Endodermal cell (in vitro differentiated cells): ENCODE measurements at regions not wholly inside any gene's neighbourhood (a gene's known extent, or its start where the extent isn't known, plus 50 kb on each side); places are given as distances from the start of the nearest gene placed in this dataset.
"Not testable (repeated sequence)": the region's sequence is repeated elsewhere in the genome, so short reads cannot be mapped to it uniquely, and the experiment has no call there.

Experiments
- DNase-seq: peaks from one replicate; pipeline ENCODE4 v3.0.0-alpha.2; 2017
- H3K27ac ChIP-seq: 2 replicates; pipeline ENCODE4 v1.5.1; 2013; ENCODE audit warnings: mild to moderate bottlenecking, low read depth, low read length, moderate library complexity
- H3K27me3 ChIP-seq: 2 replicates; pipeline ENCODE4 v1.6.1; 2013; ENCODE audit warnings: mild to moderate bottlenecking, low read length, moderate library complexity; ENCODE audit not compliant: insufficient read depth, control insufficient read depth, poor library complexity, severe bottlenecking
- H3K36me3 ChIP-seq: 2 replicates; pipeline ENCODE4 v1.7.0; 2013; ENCODE audit warnings: mild to moderate bottlenecking, low read length, moderate library complexity; ENCODE audit not compliant: control insufficient read depth, insufficient read depth
- H3K4me1 ChIP-seq: one replicate; pipeline ENCODE4 v1.7.0; 2013; ENCODE audit warnings: low read length; ENCODE audit not compliant: control insufficient read depth, insufficient read depth
- H3K4me3 ChIP-seq: 2 replicates; pipeline ENCODE4 v1.5.1; 2013; ENCODE audit warnings: mild to moderate bottlenecking, low read length, moderate library complexity
- H3K9ac ChIP-seq: 2 replicates; pipeline ENCODE4 v1.6.1; 2013; ENCODE audit warnings: mild to moderate bottlenecking, low read length, moderate library complexity; ENCODE audit not compliant: poor library complexity, severe bottlenecking; ENCODE audit errors: extremely low read depth
- H3K9me3 ChIP-seq: 2 replicates; pipeline ENCODE4 v1.6.1; 2013; ENCODE audit warnings: mild to moderate bottlenecking, low read length, moderate library complexity; ENCODE audit not compliant: control insufficient read depth
- H3K27ac Mint-ChIP-seq: 2 replicates; pipeline ENCODE4 v1.8.0; 2020; ENCODE audit warnings: mixed read lengths
- H3K27me3 Mint-ChIP-seq: 2 replicates; pipeline ENCODE4 v1.8.0; 2021; ENCODE audit warnings: mild to moderate bottlenecking, mixed read lengths; ENCODE audit not compliant: insufficient read depth
- H3K36me3 Mint-ChIP-seq: 2 replicates; pipeline ENCODE4 v1.8.0; 2020; ENCODE audit warnings: low read depth, mixed read lengths
- H3K4me1 Mint-ChIP-seq: 2 replicates; pipeline ENCODE4 v1.8.0; 2020; ENCODE audit warnings: mixed read lengths
- H3K4me3 Mint-ChIP-seq: 2 replicates; pipeline ENCODE4 v1.8.0; 2020; ENCODE audit warnings: mild to moderate bottlenecking, moderate library complexity, mixed read lengths
- H3K9me3 Mint-ChIP-seq: 2 replicates; pipeline ENCODE4 v1.8.0; 2020; ENCODE audit warnings: mild to moderate bottlenecking, mixed read lengths
- CTCF ChIP-seq: fragments of 200-600 bp; sonication (generic); conservative IDR thresholded peaks from 2 replicates; pipeline ENCODE4 v1.5.0; 2021; ENCODE audit warnings: antibody characterized with exemption, mild to moderate bottlenecking
- WGBS, 2 experiments: methylation state at CpG; one replicate each; pipeline versions ENCODE4 v1.1.5 to v1.1.7; 2013; ENCODE audit warnings: missing lambda C conversion rate in 2 of 2, mixed read lengths in 1 of 2; ENCODE audit not compliant: insufficient coverage in 1 of 2, insufficient read length in 1 of 2; 5-methylcytosine and 5-hydroxymethylcytosine counted together

- peaks cover 2% of the 10 kb centered on the region for H3K36me3 Mint-ChIP-seq
These were observed 366.0 kb downstream of the RAB38 start for GRCh38 chr11:87809256-87809655.

GRCh38 chr11:87804176-87804575, 371.1 kb downstream of the RAB38 start:
- Histone ChIP-seq H3K27ac (no peak overlapping the region), H3K36me3 (no peaks in the 10 kb centered on the region), H3K9me3 (peaks cover 6% of the 10 kb centered on the region), H3K4me3 (no peak overlapping the region), H3K27me3 (no peaks in the 10 kb centered on the region), H3K9ac (no peak overlapping the region), H3K4me1 (peaks cover 3% of the 10 kb centered on the region)
- H3K36me3 Mint-ChIP-seq = peaks cover 2% of the 10 kb centered on the region
- H3K4me1 Mint-ChIP-seq = peaks cover 12% of the 10 kb centered on the region
- peak; percentile 31 for TF ChIP-seq CTCF
- DNase-seq = peak; percentile 59
- H3K27ac Mint-ChIP-seq = no peak overlapping the region
- peaks cover 2% of the 10 kb centered on the region for H3K9me3 Mint-ChIP-seq
- no peak overlapping the region for H3K4me3 Mint-ChIP-seq
- no peaks in the 10 kb centered on the region for H3K27me3 Mint-ChIP-seq

More at GRCh38 chr11:87809256-87809655, 366.0 kb downstream of the RAB38 start:
- WGBS, 2 experiments = 96 to 100% methylated on average over 2 of the region's 2 CpGs
- Histone ChIP-seq H3K27me3 (no peaks in the 10 kb centered on the region), H3K9me3 (no peaks in the 10 kb centered on the region), H3K9ac (no peak overlapping the region), H3K36me3 (no peaks in the 10 kb centered on the region), H3K4me1 (no peaks in the 10 kb centered on the region), H3K27ac (no peak overlapping the region), H3K4me3 (no peak overlapping the region)
- Mint-ChIP-seq H3K4me1 (peaks cover 7% of the 10 kb centered on the region), H3K27ac (no peak overlapping the region), H3K4me3 (no peak overlapping the region), H3K27me3 (no peaks in the 10 kb centered on the region), H3K9me3 (peaks cover 2% of the 10 kb centered on the region)
- no peak for DNase-seq
- TF ChIP-seq CTCF = no peak

DNA sequence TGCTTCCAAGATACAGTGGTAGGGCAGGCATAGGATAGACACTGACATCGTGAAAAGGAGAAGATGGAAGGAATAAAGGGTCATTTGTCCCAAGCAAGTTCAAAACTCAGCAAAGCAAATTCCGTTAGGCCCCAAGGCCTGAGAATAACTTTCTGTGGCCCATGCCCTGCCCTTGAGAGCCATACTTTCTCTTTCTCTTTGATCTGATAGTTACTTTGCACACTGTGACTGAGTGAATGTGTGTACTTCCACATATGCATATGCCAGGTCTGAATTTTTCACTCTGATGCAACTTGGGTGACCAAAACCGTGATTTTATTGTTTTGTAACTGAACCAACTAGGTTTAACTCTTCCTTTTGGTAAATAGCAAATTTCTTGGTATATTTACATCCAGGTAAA, 371.5 kb downstream of the RAB38 start:
- H3K9ac ChIP-seq = no peak overlapping the region
- H3K9me3 ChIP-seq = peaks cover 6% of the 10 kb centered on the region
- Mint-ChIP-seq H3K27ac (no peak overlapping the region), H3K4me3 (no peak overlapping the region), H3K27me3 (no peaks in the 10 kb centered on the region), H3K36me3 (peaks cover 2% of the 10 kb centered on the region), H3K9me3 (peaks cover 2% of the 10 kb centered on the region), H3K4me1 (peaks cover 12% of the 10 kb centered on the region)
- no peak for TF ChIP-seq CTCF
- H3K36me3 ChIP-seq = no peaks in the 10 kb centered on the region
- WGBS, 2 experiments = 88 to 93% methylated on average over 3 of the region's 3 CpGs
- no peaks in the 10 kb centered on the region for H3K27me3 ChIP-seq
- H3K4me1 ChIP-seq = peaks cover 3% of the 10 kb centered on the region
- no peak for DNase-seq
- no peak overlapping the region for H3K4me3 ChIP-seq
- H3K27ac ChIP-seq = no peak overlapping the region

DNA sequence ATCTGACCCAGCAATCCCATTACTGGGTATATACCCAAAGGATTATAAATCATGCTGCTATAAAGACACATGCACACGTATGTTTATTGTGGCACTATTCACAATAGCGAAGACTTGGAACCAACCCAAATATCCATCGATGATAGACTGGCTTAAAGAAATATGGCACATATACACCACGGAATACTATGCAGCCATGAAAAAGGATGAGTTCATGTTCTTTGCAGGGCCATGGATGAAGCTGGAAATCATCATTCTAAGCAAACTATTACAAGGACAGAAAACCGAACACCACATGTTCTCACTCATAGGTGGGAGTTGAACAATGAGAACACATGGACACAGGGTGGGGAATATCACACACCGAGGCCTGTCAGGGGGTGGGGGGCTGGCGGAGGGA, 390.4 kb downstream of the RAB38 start:
- H3K27me3 ChIP-seq, H3K4me1 ChIP-seq, H3K4me1 Mint-ChIP-seq, DNase-seq, H3K27me3 Mint-ChIP-seq, H3K36me3 ChIP-seq, H3K4me3 Mint-ChIP-seq, H3K9me3 ChIP-seq, H3K27ac ChIP-seq, H3K4me3 ChIP-seq, H3K36me3 Mint-ChIP-seq, H3K9ac ChIP-seq, H3K27ac Mint-ChIP-seq: not testable (repeated sequence)
- H3K9me3 Mint-ChIP-seq = peaks cover 10% of the 10 kb centered on the region
- 88 to 100% methylated on average over 7 of the region's 7 CpGs for WGBS, 2 experiments
